Fibroblast of villous mesenchyme (primary cell): ENCODE measurements at regions not wholly inside any gene's neighbourhood (a gene's known extent, or its start where the extent isn't known, plus 50 kb on each side); places are given as distances from the start of the nearest gene placed in this dataset.

Experiments used
- DNase-seq: peaks from one replicate; pipeline ENCODE4 v3.0.0-alpha.2; 2010; ENCODE audit warnings: low read depth
- H3K4me3 ChIP-seq: 2 replicates; pipeline ENCODE4 v1.5.1; 2011; ENCODE audit warnings: low read depth, mild to moderate bottlenecking, low read length
- CTCF ChIP-seq: IDR thresholded peaks from 2 replicates; pipeline ENCODE4 v1.5.1; 2012; ENCODE audit warnings: low read depth, mild to moderate bottlenecking, low read length; ENCODE audit not compliant: insufficient read depth

GRCh38 chr21:15543473-15543872 is 186.3 kb upstream of the USP25 start:
- DNase-seq: no peak
- no peak overlapping the region for H3K4me3 ChIP-seq

GRCh38 chr21:15549671-15550070 is 180.1 kb upstream of the USP25 start:
- H3K4me3 ChIP-seq: no peak overlapping the region
- DNase-seq: no peak
- no peak for TF ChIP-seq CTCF

More at GRCh38 chr21:15543473-15543872, 186.3 kb upstream of the USP25 start:
- no peak for TF ChIP-seq CTCF

- H3K4me3 ChIP-seq: no peak overlapping the region
- peak; percentile 17 for DNase-seq
- TF ChIP-seq CTCF: peak; percentile 58
Measured at GRCh38 chr21:15552914-15553494, 176.8 kb upstream of the USP25 start.

GRCh38 chr21:15557925-15558324 is 171.9 kb upstream of the USP25 start:
- no peak for DNase-seq
- no peak for TF ChIP-seq CTCF
- H3K4me3 ChIP-seq: no peak overlapping the region

GRCh38 chr21:15558884-15559283 is 170.9 kb upstream of the USP25 start:
- no peak for DNase-seq
- TF ChIP-seq CTCF: no peak
- H3K4me3 ChIP-seq: no peak overlapping the region

GRCh38 chr21:15559660-15560059 is 170.1 kb upstream of the USP25 start:
- TF ChIP-seq CTCF: no peak
- no peak overlapping the region for H3K4me3 ChIP-seq
- no peak for DNase-seq
